H1 (cell line): ENCODE measurements at regions not wholly inside any gene's neighbourhood (a gene's known extent, or its start where the extent isn't known, plus 50 kb on each side); places are given as distances from the start of the nearest gene placed in this dataset.

Experiments used
- CTCF ChIA-PET: fragments of 300-600 bp; sonication (Branson Sonifier 250); formaldehyde crosslinking; loops from one replicate; lab custom pipeline; 2021; ENCODE audit not compliant: partially characterized antibody; lab: Charles Lee
- POLR2A ChIA-PET: fragments of 300-600 bp; sonication (Branson Sonifier 250); formaldehyde crosslinking; loops from one replicate; lab custom pipeline; 2021; ENCODE audit warnings: inconsistent platforms; ENCODE audit not compliant: partially characterized antibody; lab: Charles Lee
- DNase-seq, 2 experiments: peaks; one replicate each; pipeline versions ENCODE4 v3.0.0 to v3.0.0-alpha.2; 2010 to 2022; ENCODE audit warnings: low spot score in 2 of 2, low read depth in 1 of 2, mixed read lengths in 1 of 2
- FAIRE-seq: peaks from 2 replicates; lab custom pipeline; 2011; peaks lifted over from hg19 to GRCh38; lab: Jason Lieb, UNC
- H2AFZ ChIP-seq: 2 replicates; pipeline ENCODE4 v1.8.1; 2012; ENCODE audit warnings: low read length, inconsistent platforms
- H2AK5ac ChIP-seq: 2 replicates; pipeline ENCODE4 v1.6.1; 2013; ENCODE audit warnings: low read depth, low read length
- H2BK120ac ChIP-seq: replicated peaks from 2 replicates; pipeline ENCODE3; 2013; ENCODE audit warnings: low read depth, low read length, inconsistent platforms
- H2BK12ac ChIP-seq: 2 replicates; pipeline ENCODE4 v1.6.1; 2013; ENCODE audit warnings: low read depth, low read length
- H2BK15ac ChIP-seq: 2 replicates; pipeline ENCODE4 v1.6.1; 2013; ENCODE audit warnings: low read length
- H2BK20ac ChIP-seq: 2 replicates; pipeline ENCODE4 v1.6.1; 2013; ENCODE audit warnings: low read length
- H2BK5ac ChIP-seq: 2 replicates; pipeline ENCODE4 v1.6.1; 2013; ENCODE audit warnings: low read depth, low read length
- H3K14ac ChIP-seq: 2 replicates; pipeline ENCODE4 v1.6.1; 2013; ENCODE audit warnings: inconsistent platforms; ENCODE audit not compliant: insufficient read length
- H3K18ac ChIP-seq: 2 replicates; pipeline ENCODE4 v1.6.1; 2013; ENCODE audit warnings: low read length; ENCODE audit errors: extremely low read depth
- H3K23ac ChIP-seq: 2 replicates; pipeline ENCODE4 v1.6.1; 2013; ENCODE audit warnings: inconsistent platforms; ENCODE audit not compliant: insufficient read length
- H3K23me2 ChIP-seq: 2 replicates; pipeline ENCODE4 v1.6.1; 2013; ENCODE audit warnings: low read depth, low read length
- H3K27ac ChIP-seq: 2 replicates; pipeline ENCODE4 v1.6.1; 2011; ENCODE audit warnings: low read depth, low read length, inconsistent platforms
- H3K27me3 ChIP-seq, 4 experiments: replicated peaks in 1 of 4; 1 replicate in 1 of 4; 2 replicates in 3 of 4; pipeline versions ENCODE4 v1.6.1 to v1.8.1; 2011 to 2013; ENCODE audit warnings: low read length in 3 of 4, mild to moderate bottlenecking in 3 of 4, inconsistent platforms in 2 of 4, mixed read lengths in 2 of 4, moderate library complexity in 1 of 4; ENCODE audit not compliant: control insufficient read depth in 3 of 4, insufficient read depth in 3 of 4; ENCODE audit errors: extremely low read depth in 1 of 4
- H3K36me3 ChIP-seq, 4 experiments: 2 replicates each; pipeline versions ENCODE4 v1.6.1 to v1.8.1; 2011 to 2013; ENCODE audit warnings: mild to moderate bottlenecking in 4 of 4, low read length in 3 of 4, moderate library complexity in 2 of 4, control low read depth in 1 of 4, inconsistent platforms in 1 of 4; ENCODE audit not compliant: insufficient read depth in 4 of 4, control insufficient read depth in 2 of 4
- H3K4ac ChIP-seq: replicated peaks from 2 replicates; pipeline ENCODE3; 2013; ENCODE audit warnings: low read length, low read depth, mixed read lengths, inconsistent platforms; ENCODE audit not compliant: insufficient read length
- H3K4me1 ChIP-seq, 4 experiments: replicated peaks in 1 of 4; 1 replicate in 1 of 4; 2 replicates in 3 of 4; pipeline versions ENCODE4 v1.6.1 to v1.8.1; 2011 to 2013; ENCODE audit warnings: low read length in 3 of 4, inconsistent platforms in 2 of 4, mixed read lengths in 1 of 4; ENCODE audit not compliant: insufficient read depth in 4 of 4, control insufficient read depth in 3 of 4
- H3K4me2 ChIP-seq, 2 experiments: 2 replicates each; pipeline versions ENCODE4 v1.6.1 to v1.8.1; 2011 to 2013; ENCODE audit warnings: low read depth in 2 of 2, low read length in 2 of 2, control low read depth in 1 of 2, inconsistent platforms in 1 of 2, mild to moderate bottlenecking in 1 of 2; ENCODE audit not compliant: insufficient read depth in 1 of 2
- H3K4me3 ChIP-seq, 4 experiments: fragments of 200-600, 300-600 bp in 1 of 4; sonication (generic), shearing (Covaris generic), sonication (Bioruptor Twin) in 1 of 4; 2 replicates each; pipeline versions ENCODE4 v1.5.1 to v1.8.1; 2011 to 2016; ENCODE audit warnings: low read length in 4 of 4, low read depth in 3 of 4, control low read depth in 2 of 4, inconsistent platforms in 2 of 4, mild to moderate bottlenecking in 2 of 4, mixed read lengths in 1 of 4, moderate library complexity in 1 of 4; ENCODE audit not compliant: insufficient read depth in 2 of 4; ENCODE audit errors: extremely low read depth in 1 of 4
- H3K56ac ChIP-seq: replicated peaks from 2 replicates; pipeline ENCODE3; 2013; ENCODE audit warnings: low read depth, mild to moderate bottlenecking, mixed read lengths, low read length, inconsistent platforms; ENCODE audit not compliant: insufficient read length
- H3K79me1 ChIP-seq: 2 replicates; pipeline ENCODE4 v1.6.1; 2013; ENCODE audit warnings: low read depth, low read length, control low read depth
- H3K79me2 ChIP-seq, 2 experiments: 2 replicates each; pipeline versions ENCODE4 v1.6.1 to v1.8.1; 2012 to 2013; ENCODE audit warnings: low read length in 2 of 2, mild to moderate bottlenecking in 2 of 2, inconsistent platforms in 1 of 2; ENCODE audit not compliant: insufficient read depth in 2 of 2, control insufficient read depth in 1 of 2
- H3K9ac ChIP-seq, 4 experiments: replicated peaks in 1 of 4; 1 replicate in 1 of 4; 2 replicates in 3 of 4; pipeline versions ENCODE4 v1.6.1 to v1.8.1; 2011 to 2013; ENCODE audit warnings: low read depth in 3 of 4, low read length in 3 of 4, control low read depth in 2 of 4, mild to moderate bottlenecking in 2 of 4, moderate library complexity in 2 of 4, inconsistent platforms in 1 of 4; ENCODE audit errors: extremely low read depth in 1 of 4
- H3K9me3 ChIP-seq, 2 experiments: 2 replicates each; pipeline versions ENCODE4 v1.6.1 to v1.8.1; 2012 to 2013; ENCODE audit warnings: mild to moderate bottlenecking in 2 of 2, moderate library complexity in 2 of 2, control low read depth in 1 of 2, inconsistent platforms in 1 of 2, low read depth in 1 of 2, low read length in 1 of 2, mixed read lengths in 1 of 2; ENCODE audit not compliant: insufficient read depth in 2 of 2
- H4K20me1 ChIP-seq, 2 experiments: replicated peaks in 1 of 2; 2 replicates each; pipeline versions ENCODE3 to v1.8.1; 2011 to 2013; ENCODE audit warnings: inconsistent platforms in 2 of 2, low read length in 2 of 2, mild to moderate bottlenecking in 1 of 2; ENCODE audit not compliant: insufficient read depth in 2 of 2, control insufficient read depth in 1 of 2
- H4K5ac ChIP-seq: 2 replicates; pipeline ENCODE4 v1.6.1; 2013; ENCODE audit warnings: low read length, low read depth, mixed read lengths, inconsistent platforms; ENCODE audit not compliant: insufficient read length
- H4K8ac ChIP-seq: 2 replicates; pipeline ENCODE4 v1.8.0; 2013; ENCODE audit warnings: mild to moderate bottlenecking, moderate library complexity, low read length, inconsistent platforms; ENCODE audit not compliant: insufficient read depth; ENCODE audit errors: extremely low read depth
- H4K91ac ChIP-seq: replicated peaks from 2 replicates; pipeline ENCODE3; 2013; ENCODE audit warnings: low read length, mixed read lengths, inconsistent platforms; ENCODE audit not compliant: insufficient read length
- CHD2 ChIP-seq: IDR thresholded peaks from 2 replicates; pipeline ENCODE4 v1.6.1; 2012; ENCODE audit warnings: low read length, improper control_type of control experiment
- CREB1 ChIP-seq: IDR thresholded peaks from 2 replicates; pipeline ENCODE4 v1.6.1; 2012; ENCODE audit warnings: inconsistent platforms
- EZH2 ChIP-seq: fragments of 200-600 bp; sonication (generic); IDR thresholded peaks from 2 replicates; pipeline ENCODE4 v1.7.1; 2012; ENCODE audit warnings: low read depth, mild to moderate bottlenecking, moderate library complexity, low read length, inconsistent platforms; ENCODE audit not compliant: severe bottlenecking
- FOSL1 ChIP-seq: IDR thresholded peaks from 2 replicates; pipeline ENCODE4 v1.6.1; 2011; ENCODE audit warnings: mild to moderate bottlenecking, low read depth, low read length, moderate library complexity; ENCODE audit not compliant: insufficient read depth
- JUN ChIP-seq: IDR thresholded peaks from 2 replicates; pipeline ENCODE4 v1.6.1; 2011; ENCODE audit warnings: low read depth, mild to moderate bottlenecking, improper control_type of control experiment, low read length
- KDM4A ChIP-seq: IDR thresholded peaks from one replicate; pipeline ENCODE4 v1.7.1; 2012; ENCODE audit warnings: low read depth, mild to moderate bottlenecking, moderate library complexity, low read length, inconsistent platforms; ENCODE audit not compliant: severe bottlenecking
- NANOG ChIP-seq: IDR thresholded peaks from 2 replicates; pipeline ENCODE4 v1.6.1; 2011; ENCODE audit warnings: low read length, low read depth, mild to moderate bottlenecking, inconsistent platforms; ENCODE audit not compliant: insufficient read depth, poor library complexity, severe bottlenecking
- RBBP5 ChIP-seq: IDR thresholded peaks from 2 replicates; pipeline ENCODE4 v1.7.1; 2012; ENCODE audit warnings: low read depth, mild to moderate bottlenecking, inconsistent platforms, low read length, moderate library complexity, borderline replicate concordance
- RFX5 ChIP-seq: IDR thresholded peaks from 2 replicates; pipeline ENCODE4 v1.6.1; 2011; ENCODE audit warnings: low read depth, low read length, improper control_type of control experiment, borderline replicate concordance
- YY1 ChIP-seq: IDR thresholded peaks from 2 replicates; pipeline ENCODE4 v1.6.1; 2011; ENCODE audit warnings: low read depth, mild to moderate bottlenecking, low read length

GRCh38 chr4:127525608-127526007 lies 107.1 kb upstream of the INTU start:
- H2BK20ac ChIP-seq: no peak overlapping the region
- H3K79me2 ChIP-seq: no peaks in the 10 kb centered on the region
- FAIRE-seq: no peak
- H4K20me1 ChIP-seq: no peaks in the 10 kb centered on the region
- H3K27me3 ChIP-seq: no peaks in the 10 kb centered on the region
- no peak overlapping the region for H3K18ac ChIP-seq
- no peak overlapping the region for H3K9ac ChIP-seq
- no peaks in the 10 kb centered on the region for H3K79me1 ChIP-seq
- H2BK12ac ChIP-seq: no peak overlapping the region
- no peak overlapping the region for H3K27ac ChIP-seq
- no peak overlapping the region for H4K5ac ChIP-seq
- no peak overlapping the region for H2BK5ac ChIP-seq
- ChIA-PET CTCF (interaction anchor here (0.6 to 0.9 kb wide), 2 partner anchors 13 to 62 kb away, joined by 3 read pairs; no protein-coding TSS in a partner anchor), POLR2A (no interaction called here)
- H3K23ac ChIP-seq: no peak overlapping the region
- H2AFZ ChIP-seq: no peak overlapping the region
- no peak overlapping the region for H3K4me3 ChIP-seq
- H2AK5ac ChIP-seq: no peak overlapping the region
- H2BK120ac ChIP-seq: no peak overlapping the region
- no peak overlapping the region for H3K56ac ChIP-seq
- H3K4ac ChIP-seq: no peak overlapping the region
- no peak overlapping the region for H3K4me2 ChIP-seq
- no peak for DNase-seq
- H3K14ac ChIP-seq: no peak overlapping the region
- no peaks in the 10 kb centered on the region for H3K36me3 ChIP-seq
- no peaks in the 10 kb centered on the region; a peak in 1 of 4 replicates for H3K9me3 ChIP-seq
- H3K4me1 ChIP-seq: no peaks in the 10 kb centered on the region
- no peak overlapping the region for H2BK15ac ChIP-seq
- no peak overlapping the region for H4K8ac ChIP-seq
- no peaks in the 10 kb centered on the region for H3K23me2 ChIP-seq
- H4K91ac ChIP-seq: no peak overlapping the region
- TF ChIP-seq KDM4A (no peak), RBBP5 (no peak), CHD2 (no peak), YY1 (no peak), CREB1 (no peak), FOSL1 (no peak), RFX5 (no peak), EZH2 (no peak), NANOG (no peak), JUN (no peak)
